Stimulated activated naive CD8-positive, alpha-beta T cell treated with anti-CD3 and anti-CD28 coated beads, Interleukin-15, Interleukin-2, amounts not matched to agents 100 U/mL and 50 U/mL, for 24 hours (primary cell): ENCODE measurements at regions not wholly inside any gene's neighbourhood (a gene's known extent, or its start where the extent isn't known, plus 50 kb on each side); places are given as distances from the start of the nearest gene placed in this dataset.

Experiments
- ATAC-seq: fragments of 150-1000 bp; cut with Tn5 transposase; one replicate; pipeline ENCODE4 v1.10.0; 2021
- DNase-seq: peaks from one replicate; pipeline ENCODE4 v3.0.0; 2021

DNA sequence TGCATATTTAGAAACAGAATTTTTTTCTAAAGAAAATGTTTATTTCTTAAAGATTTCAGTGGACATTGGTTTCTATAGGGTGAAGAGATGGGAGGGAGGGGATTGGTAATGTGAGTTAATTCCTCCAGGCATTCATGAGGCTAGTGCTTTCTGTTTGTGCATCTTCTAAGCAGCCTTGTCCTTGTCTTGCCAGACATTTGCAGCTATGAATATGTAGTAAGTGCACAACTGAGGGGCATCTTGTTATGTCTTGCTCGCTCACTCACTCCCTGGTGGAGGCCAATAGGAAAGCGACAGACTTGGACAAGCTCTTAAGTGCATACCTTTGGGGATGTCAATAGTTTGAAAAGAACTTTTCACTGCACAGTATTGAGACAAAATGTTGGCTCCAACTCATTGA, 92.5 kb upstream of the ATP10A start:
- no peak for DNase-seq
- ATAC-seq, result no peak

DNA sequence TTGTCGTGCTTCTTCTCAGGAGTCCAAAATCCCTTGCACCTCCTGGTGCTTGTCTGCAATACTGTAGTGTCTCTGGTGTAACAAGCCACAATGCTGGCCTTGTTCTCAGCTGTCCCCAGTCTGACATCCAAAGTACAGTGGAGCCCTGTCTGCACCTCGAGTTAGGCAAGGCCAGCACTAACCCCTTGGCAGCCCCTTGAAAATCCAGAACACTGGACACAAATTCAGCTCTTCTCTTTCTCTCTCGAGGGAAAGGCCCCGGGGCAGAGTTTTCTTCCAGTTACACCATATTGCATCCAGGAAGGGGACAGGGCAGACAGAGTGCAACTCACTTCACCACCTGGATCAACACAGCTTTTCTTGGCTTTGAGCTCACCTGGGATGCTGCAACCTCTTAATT, 91.3 kb upstream of the ATP10A start:
- ATAC-seq (no peak), DNase-seq (no peak)

- DNase-seq (no peak), ATAC-seq (no peak)
Observed at GRCh38 chr15:25950014-25950413, 86.9 kb upstream of the ATP10A start.

GRCh38 chr15:25947323-25948314, 84.5 kb upstream of the ATP10A start:
- ATAC-seq, result no peak
- DNase-seq, result peak; percentile 10

DNA sequence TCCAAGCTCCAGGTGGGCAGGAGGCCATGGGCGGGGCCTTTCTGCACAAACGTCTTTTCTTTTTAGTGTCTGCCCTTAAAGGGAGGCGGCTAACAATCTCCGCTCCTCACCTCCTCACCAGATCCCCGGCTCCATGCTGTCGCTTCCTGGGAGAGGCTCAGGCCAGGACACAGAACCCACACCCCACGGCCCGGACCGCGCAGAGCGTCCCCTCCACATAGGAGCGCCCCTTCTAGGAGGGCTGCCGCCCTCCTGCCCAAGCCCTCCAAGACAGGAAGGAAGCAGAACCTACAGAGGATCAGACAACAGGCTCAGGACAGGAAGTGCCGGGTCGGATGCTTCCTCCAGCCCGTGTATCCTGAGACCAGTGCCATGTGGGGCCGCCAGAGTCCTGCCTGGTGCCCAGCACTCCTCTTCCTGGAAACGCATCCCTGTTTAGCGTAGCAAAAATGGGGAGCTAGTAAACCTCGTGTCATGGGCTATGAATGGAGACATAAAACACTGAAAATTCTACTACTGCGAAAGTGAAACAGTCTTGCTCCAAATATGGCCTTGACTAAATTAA, 83.2 kb upstream of the ATP10A start:
- no peak for ATAC-seq
- no peak for DNase-seq

DNA sequence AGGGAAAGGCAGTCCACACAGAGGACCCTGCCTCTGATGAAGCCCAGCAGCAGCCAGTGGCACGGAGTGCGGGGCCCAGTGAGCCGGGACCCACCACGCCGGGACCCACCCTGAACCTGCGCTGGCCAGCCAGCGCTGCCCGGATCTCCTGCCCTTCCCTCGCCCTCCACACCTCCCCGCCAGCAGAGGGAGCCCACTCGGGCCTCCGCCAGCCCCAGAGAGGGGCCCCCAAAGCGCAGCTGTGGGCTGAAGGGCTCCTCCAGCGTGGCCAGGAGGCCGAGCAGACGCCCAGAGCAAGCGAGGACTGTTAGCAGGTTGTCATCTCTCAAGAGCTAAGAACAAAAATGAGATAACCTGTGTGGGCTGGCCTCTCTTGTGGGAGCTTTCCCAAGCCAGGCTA, 81.3 kb upstream of the ATP10A start:
- ATAC-seq (no peak), DNase-seq (no peak)

- no peak for DNase-seq
Observed at GRCh38 chr15:25943831-25944230, 80.7 kb upstream of the ATP10A start.

GRCh38 chr15:25939122-25939521, 76.0 kb upstream of the ATP10A start:
- DNase-seq (no peak), ATAC-seq (no peak)

More at GRCh38 chr15:25943831-25944230, 80.7 kb upstream of the ATP10A start:
- ATAC-seq, result no peak

DNA sequence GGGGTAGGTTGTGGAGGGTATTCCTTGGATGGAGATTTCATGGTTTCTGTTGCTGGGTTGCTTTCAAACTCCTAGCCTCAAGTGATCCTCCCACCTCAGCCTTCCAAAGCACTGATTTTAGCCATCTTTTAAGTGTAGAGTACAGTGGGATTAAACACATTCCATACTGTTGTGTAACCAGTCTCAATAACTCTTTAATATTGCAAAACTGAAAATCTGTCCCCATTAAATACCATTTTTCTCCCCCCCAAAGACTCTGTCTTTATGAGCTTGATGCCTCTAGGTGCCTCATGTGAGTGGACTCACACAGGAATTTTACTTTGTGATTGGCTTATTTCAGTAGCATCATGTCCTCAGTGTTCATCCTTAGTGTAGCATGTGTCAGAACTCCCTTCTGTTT, 74.7 kb upstream of the ATP10A start:
- no peak for DNase-seq
- no peak for ATAC-seq

DNA sequence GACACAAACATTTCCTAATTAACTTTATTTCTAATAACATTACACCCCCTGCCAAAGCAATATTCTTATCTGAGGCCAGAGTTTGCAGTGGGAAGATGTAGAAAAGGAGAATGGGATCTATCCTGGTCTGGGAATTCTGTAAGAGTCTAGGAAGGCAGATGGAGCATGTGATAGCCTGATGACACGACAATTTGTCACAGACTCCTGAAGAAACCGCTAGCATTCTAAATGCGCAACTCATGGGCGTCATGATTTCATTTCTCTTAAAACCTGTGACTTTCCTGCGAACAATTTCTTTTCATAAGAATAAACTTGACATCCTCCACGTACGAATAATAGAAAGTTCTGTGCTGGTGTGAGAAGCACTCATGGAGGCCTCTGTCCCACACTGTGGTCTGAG, 72.9 kb upstream of the ATP10A start:
- DNase-seq (no peak), ATAC-seq (no peak)

DNA sequence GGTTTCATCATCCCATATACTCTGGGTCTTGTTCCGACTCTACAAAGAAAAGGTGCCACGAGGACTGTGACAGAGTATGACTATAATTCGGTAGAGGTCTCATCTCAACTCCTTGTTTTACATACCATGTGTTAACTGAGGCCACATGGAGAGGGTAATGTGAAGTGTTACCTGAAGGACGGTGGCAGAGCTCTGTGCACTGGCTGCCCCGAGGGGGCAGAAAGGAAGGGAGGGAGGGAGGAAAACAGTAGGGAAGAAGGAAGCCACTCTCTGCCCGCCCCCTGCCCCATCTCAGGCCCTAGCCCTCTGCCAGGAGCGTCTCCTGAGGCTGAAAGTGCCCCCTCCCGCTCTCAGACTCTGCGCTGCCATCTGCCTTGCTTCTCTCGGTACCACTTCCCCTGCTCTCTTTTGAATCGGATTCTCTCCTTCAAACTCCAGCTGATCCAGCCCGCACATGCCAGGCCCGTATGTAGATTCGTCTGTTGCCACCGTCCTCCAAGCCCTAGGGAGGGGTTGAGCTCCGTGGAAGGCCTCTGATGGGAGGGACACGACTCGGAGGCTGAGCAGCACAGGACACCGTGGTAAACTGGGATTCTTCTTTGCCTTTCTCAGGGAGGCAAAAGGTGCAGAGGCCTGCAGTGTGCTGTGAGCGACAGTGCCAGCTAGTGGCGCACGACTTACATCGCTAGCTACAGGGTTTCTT, 70.5 kb upstream of the ATP10A start:
- DNase-seq (peak; percentile 60), ATAC-seq (peak; percentile 98)

DNA sequence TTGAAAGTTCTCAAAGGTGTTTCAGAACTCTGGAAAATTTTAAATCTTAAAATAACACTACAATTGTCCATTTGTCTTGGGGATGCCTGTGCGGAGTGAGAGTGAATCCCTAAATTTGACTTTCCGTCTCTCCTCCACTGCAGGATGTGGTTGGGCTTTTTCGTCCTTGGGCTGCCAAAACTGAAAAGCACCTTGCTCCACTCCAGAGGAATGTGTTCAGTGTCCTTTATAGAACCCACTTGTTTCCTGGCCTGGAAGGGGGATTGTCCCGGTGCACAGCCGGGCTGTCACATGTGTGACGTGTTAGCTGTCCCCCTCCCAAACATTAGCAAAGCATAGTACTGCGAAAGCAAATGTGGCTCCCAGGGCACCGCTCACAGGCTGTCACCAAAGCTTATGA, 69.6 kb upstream of the ATP10A start:
- DNase-seq, result no peak
- ATAC-seq, result no peak

GRCh38 chr15:25931851-25932250, 68.7 kb upstream of the ATP10A start:
- ATAC-seq, result no peak
- no peak for DNase-seq

GRCh38 chr15:25930931-25931330, 67.8 kb upstream of the ATP10A start:
- DNase-seq, result no peak
- no peak for ATAC-seq
